Activated CD4-positive, alpha-beta memory T cell treated with anti-CD3 and anti-CD28 coated beads for 36 hours (primary cell): ENCODE measurements at regions not wholly inside any gene's neighbourhood (a gene's known extent, or its start where the extent isn't known, plus 50 kb on each side); places are given as distances from the start of the nearest gene placed in this dataset.

ENCODE experiments used
- CTCF ChIA-PET: fragments of 350-600 bp; sonication (Branson Sonifier 250); formaldehyde crosslinking; loops from one replicate; lab custom pipeline; 2021; ENCODE audit warnings: antibody characterized with exemption, inconsistent platforms; lab: Charles Lee
- POLR2A ChIA-PET: fragments of 350-600 bp; sonication (Branson Sonifier 250); formaldehyde crosslinking; loops from one replicate; lab custom pipeline; 2021; ENCODE audit warnings: antibody characterized with exemption; lab: Charles Lee
- DNase-seq: peaks from one replicate; pipeline ENCODE4 v3.0.0-alpha.2; 2020
- H3K27ac Mint-ChIP-seq: one replicate; pipeline ENCODE4 v1.8.0; 2021; ENCODE audit warnings: mixed read lengths
- H3K27me3 Mint-ChIP-seq: one replicate; pipeline ENCODE4 v1.8.0; 2021; ENCODE audit warnings: mixed read lengths
- H3K36me3 Mint-ChIP-seq: one replicate; pipeline ENCODE4 v1.8.0; 2021; ENCODE audit warnings: mixed read lengths
- H3K4me1 Mint-ChIP-seq: one replicate; pipeline ENCODE4 v1.8.0; 2021; ENCODE audit warnings: low read depth, mixed read lengths
- H3K4me3 Mint-ChIP-seq: one replicate; pipeline ENCODE4 v1.8.0; 2021; ENCODE audit warnings: mild to moderate bottlenecking, mixed read lengths
- H3K9me3 Mint-ChIP-seq: one replicate; pipeline ENCODE4 v1.8.0; 2021; ENCODE audit warnings: mixed read lengths
- intact Hi-C: fragments of 100-400 bp; cut with micrococcal nuclease; formaldehyde crosslinking; loops from one replicate; pipeline ENCODE4 v1.15.1; 2023

DNA sequence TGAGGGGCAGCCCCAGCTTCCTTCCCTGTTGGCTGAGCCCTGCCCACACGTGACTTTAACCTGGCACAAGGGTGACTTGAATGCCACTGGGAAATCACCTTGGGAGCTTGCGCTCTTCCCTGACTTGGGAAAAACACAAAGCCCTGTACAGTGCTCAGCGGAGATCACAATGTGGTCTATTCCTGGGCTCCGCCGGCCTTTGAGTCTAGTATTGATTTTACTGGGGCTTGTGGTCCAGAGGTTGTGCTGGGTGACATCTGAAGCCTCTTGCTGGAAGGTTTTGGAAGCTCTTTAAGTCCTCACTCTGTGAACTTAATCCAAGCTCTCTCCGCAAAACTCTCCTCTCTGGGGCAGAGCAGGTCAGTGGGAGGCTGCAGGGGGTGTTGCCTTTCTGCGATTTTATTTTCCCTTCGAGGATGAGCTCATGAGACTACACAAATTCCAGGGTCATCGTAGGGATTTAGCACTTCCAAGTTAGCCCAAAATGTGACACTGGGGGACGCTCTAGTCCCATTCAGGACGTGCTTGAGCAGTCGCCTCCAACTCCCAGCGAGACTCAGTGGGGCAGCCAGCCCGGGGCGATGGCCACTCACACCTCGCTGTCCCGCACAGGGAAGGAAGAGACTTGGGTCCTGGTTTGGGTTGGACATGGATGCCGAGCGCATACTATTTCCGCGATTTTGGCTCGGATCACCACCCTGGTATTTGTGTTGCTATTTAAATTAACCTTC is 291.9 kb upstream of the AJAP1 start:
- intact Hi-C loops, result no loop called here
- Mint-ChIP-seq H3K4me3 (no peak overlapping the region), H3K4me1 (no peaks in the 10 kb centered on the region), H3K9me3 (no peaks in the 10 kb centered on the region), H3K27ac (no peak overlapping the region), H3K36me3 (no peaks in the 10 kb centered on the region), H3K27me3 (peaks cover 1% of the 10 kb centered on the region)
- DNase-seq, result no peak
- ChIA-PET POLR2A (no interaction called here), CTCF (no interaction called here)

DNA sequence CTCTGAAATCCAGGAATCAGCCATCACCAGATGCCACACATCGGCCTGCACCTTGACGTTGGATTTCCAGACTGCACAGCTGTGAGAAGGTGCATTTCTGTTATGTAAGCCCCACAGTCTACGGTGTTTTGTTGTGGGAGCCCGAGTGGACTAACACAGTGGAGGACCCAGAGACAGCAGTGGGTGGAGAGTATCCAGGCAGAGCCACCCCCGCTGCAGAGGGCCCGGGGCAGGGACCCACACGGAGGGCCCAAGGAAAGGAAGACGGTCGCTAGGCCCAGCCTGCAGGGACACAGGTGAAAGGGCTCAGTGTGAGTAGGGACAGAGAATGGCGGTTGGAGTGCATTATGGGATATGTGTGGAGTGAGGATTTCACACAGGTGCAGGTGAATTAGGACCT is 288.3 kb upstream of the AJAP1 start:
- H3K4me3 Mint-ChIP-seq, result no peak overlapping the region
- H3K9me3 Mint-ChIP-seq, result no peaks in the 10 kb centered on the region
- no peak overlapping the region for H3K27ac Mint-ChIP-seq
- DNase-seq, result no peak
- ChIA-PET CTCF (no interaction called here), POLR2A (no interaction called here)
- H3K36me3 Mint-ChIP-seq, result no peaks in the 10 kb centered on the region
- no peaks in the 10 kb centered on the region for H3K4me1 Mint-ChIP-seq
- H3K27me3 Mint-ChIP-seq, result peaks cover 1% of the 10 kb centered on the region
- intact Hi-C loops, result no loop called here

DNA sequence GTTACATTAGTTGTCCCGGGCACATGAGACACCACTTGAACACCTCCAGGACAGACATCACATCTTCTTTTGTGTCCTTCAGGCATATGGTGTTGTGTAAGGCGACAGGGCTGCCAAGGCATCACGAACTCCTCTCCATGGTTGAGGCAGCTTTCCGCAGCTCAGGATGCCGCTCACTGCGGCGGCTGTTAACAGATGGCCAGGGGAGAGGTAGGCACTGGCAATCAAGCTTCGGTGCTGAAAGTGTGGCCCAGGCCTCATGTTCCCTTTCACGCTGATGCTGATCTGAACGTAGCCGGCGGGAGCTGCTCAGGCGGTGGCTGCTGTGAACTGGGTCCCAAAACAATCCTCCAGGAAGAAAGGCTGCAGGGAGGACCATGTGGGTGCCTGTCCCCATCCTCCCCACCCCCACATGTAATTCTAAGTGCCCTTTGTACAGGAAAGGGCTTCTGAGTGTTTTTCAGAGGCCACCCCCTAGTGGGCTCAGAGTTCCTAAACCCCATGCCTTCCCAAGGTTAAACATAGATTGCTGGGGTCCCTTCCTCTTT is 287.1 kb upstream of the AJAP1 start:
- Mint-ChIP-seq H3K4me3 (no peak overlapping the region), H3K27me3 (no peaks in the 10 kb centered on the region), H3K9me3 (no peaks in the 10 kb centered on the region), H3K27ac (no peak overlapping the region), H3K36me3 (no peaks in the 10 kb centered on the region), H3K4me1 (no peaks in the 10 kb centered on the region)
- POLR2A ChIA-PET, result no interaction called here
- DNase-seq, result no peak
- intact Hi-C loops, result no loop called here
- CTCF ChIA-PET, result no interaction called here

DNA sequence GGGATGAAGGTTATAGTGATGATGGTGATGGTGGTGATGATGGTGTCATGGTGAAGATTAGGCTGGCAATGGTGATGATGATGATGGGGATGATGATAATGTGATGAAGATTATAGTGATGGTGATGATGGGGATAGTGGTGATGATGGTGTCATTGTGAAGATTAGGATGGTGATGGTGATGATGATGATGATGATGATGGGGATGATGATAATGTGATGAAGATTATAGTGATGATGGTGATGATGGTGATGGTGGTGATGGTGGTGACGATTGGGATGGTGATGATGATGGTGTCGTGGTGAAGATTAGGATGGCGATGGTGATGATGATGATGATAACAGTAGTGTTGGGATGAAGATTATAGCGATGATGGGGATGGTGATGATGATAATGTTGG is 285.1 kb upstream of the AJAP1 start:
- intact Hi-C loops, result no loop called here
- Mint-ChIP-seq H3K9me3 (no peaks in the 10 kb centered on the region), H3K36me3 (no peaks in the 10 kb centered on the region), H3K4me1 (no peaks in the 10 kb centered on the region), H3K27me3 (peaks cover 2% of the 10 kb centered on the region), H3K27ac (no peak overlapping the region), H3K4me3 (no peak overlapping the region)
- no peak for DNase-seq
- CTCF ChIA-PET, result no interaction called here
- POLR2A ChIA-PET, result no interaction called here

DNA sequence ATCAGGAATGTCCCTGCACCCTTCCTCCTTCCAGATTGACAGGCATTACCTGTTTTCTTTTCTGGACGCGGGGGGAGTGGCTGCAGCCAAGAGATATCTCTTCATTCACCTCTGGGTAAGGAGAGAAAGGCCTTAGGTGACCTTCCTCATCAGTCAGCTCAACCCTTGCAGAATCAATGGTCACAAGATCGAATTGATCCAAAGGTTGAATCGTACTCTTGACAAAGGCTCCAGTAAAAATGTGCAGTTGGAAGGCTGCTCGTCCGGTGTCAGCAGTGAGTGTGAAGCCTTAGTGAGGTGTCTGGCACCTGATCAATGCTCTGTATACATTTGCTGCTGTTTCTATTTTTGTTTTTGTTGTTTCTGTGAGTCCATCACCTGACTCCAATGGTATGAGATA is 282.6 kb upstream of the AJAP1 start:
- intact Hi-C loops, result no loop called here
- H3K27me3 Mint-ChIP-seq, result peaks cover 2% of the 10 kb centered on the region
- DNase-seq, result no peak
- no peak overlapping the region for H3K4me3 Mint-ChIP-seq
- H3K9me3 Mint-ChIP-seq, result no peaks in the 10 kb centered on the region
- H3K4me1 Mint-ChIP-seq, result no peaks in the 10 kb centered on the region
- ChIA-PET POLR2A (no interaction called here), CTCF (no interaction called here)
- H3K36me3 Mint-ChIP-seq, result no peaks in the 10 kb centered on the region
- H3K27ac Mint-ChIP-seq, result no peak overlapping the region

DNA sequence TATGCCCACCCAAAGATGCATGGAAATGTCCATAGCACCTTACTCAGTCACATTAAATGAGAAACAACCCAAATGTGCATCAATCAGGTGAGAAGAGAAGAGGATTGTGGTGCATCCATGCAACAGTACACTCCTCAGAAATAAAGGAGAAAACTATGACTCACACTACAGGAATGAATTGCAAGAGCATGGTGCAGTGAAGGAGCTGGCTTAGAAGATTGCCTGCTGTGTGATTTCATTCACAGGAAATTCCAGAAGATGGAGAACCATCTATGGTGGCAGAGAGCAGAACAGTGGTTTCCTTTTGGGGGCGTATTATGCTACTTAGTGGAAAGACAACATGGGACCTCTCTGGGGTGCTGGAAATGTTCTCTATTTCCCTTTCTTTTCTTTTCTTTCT is 278.6 kb upstream of the AJAP1 start:
- Mint-ChIP-seq H3K9me3 (peaks cover 6% of the 10 kb centered on the region), H3K36me3 (no peaks in the 10 kb centered on the region), H3K27ac (no peak overlapping the region), H3K4me3 (no peak overlapping the region), H3K27me3 (peaks cover 8% of the 10 kb centered on the region), H3K4me1 (peaks cover 6% of the 10 kb centered on the region)
- ChIA-PET POLR2A (no interaction called here), CTCF (no interaction called here)
- DNase-seq, result no peak
- intact Hi-C loops, result no loop called here

DNA sequence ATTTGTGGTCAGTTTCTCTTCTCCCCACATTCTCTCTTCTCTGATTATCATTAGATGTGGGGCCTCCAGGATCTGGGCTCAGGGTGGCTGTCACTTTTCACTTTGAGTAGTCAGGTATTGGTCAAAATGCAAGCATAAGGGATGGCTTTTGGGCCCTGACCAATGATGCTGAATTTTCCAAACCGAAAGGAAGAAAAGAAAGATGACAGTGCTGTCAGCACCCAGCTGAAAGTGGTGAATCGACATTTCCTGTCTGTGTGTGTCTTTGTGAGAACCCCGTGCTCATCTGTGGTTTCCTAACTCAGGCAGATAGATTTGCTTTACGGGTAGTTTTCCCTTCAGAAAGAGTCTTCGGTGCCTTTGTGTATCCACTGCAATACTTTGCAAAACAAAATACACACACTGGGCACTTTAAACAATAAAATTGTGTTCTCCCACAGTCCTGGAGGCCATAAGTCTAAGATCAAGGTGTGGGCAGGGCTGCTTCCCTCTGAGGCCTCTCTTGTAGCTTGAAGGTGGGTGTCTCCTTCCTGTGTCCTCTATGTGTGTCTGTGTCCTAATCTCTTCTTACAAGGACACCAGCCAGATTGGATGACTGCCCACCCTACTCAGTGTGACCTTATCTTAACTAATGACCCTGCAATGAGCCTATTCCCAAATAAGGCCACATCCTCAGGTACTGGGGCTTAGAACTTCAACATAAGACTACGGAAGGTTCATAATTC is 274.8 kb upstream of the AJAP1 start:
- intact Hi-C loops, result no loop called here
- no peak overlapping the region for H3K27ac Mint-ChIP-seq

DNA sequence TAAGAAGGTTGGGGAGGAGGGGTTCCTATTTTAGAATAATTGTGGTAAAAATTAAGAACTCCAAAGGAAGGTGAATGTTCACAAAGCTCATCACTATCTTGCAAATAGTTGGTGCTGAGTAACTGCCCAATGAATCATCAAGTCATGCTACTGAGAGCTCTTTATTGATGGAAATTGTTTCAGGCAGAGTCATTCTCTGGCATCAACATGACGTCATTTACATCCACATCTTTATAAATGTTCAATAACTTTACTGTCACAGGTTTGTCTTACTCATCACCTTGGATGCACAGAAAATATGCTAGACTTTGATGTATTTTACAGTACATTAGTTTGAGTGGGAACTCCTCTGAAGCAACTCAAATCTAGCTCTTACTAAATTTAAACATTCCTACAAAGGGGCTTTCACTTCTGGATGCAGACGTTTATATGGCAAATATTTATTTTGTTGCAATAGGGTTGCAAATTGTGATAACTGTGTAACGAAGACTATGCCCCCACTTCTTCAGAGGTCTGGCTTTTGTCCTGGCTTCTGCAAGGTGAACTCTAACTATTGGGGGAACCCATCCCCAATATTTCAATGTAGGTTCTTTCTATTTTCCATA is 273.7 kb upstream of the AJAP1 start:
- peaks cover 3% of the 10 kb centered on the region for H3K36me3 Mint-ChIP-seq
- CTCF ChIA-PET, result no interaction called here

More for the DNA sequence above, 274.8 kb upstream of the AJAP1 start:
- Mint-ChIP-seq H3K4me1 (peaks cover 6% of the 10 kb centered on the region), H3K36me3 (peaks cover 3% of the 10 kb centered on the region), H3K4me3 (no peak overlapping the region), H3K27me3 (peaks cover 10% of the 10 kb centered on the region), H3K9me3 (peaks cover 25% of the 10 kb centered on the region)
- DNase-seq, result peak; percentile 16
- ChIA-PET POLR2A (no interaction called here), CTCF (no interaction called here)

DNA sequence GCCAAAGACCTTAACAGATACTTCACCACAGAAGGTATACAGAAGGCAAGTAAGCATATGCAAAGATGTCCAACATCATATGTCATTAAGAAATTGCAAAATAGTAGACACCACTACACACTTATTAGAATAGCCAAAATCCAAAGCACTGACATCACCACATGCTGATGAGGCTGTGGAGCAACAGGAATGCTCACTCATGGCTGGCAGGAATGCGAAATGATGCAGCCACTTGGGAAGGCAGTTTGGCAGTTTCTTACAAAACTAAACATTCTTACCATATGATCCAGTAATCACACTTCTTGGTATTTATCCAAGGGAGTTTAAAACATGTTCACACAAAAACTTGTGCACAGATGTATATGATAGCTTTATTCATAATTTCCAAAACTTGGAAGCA is 261.2 kb upstream of the AJAP1 start:
- CTCF ChIA-PET, result no interaction called here
- Mint-ChIP-seq H3K4me3 (no peak overlapping the region), H3K4me1 (no peaks in the 10 kb centered on the region), H3K27ac (no peak overlapping the region), H3K9me3 (peaks cover 14% of the 10 kb centered on the region), H3K27me3 (peaks cover 4% of the 10 kb centered on the region), H3K36me3 (no peaks in the 10 kb centered on the region)
- intact Hi-C loops, result no loop called here
- DNase-seq, result no peak
- POLR2A ChIA-PET, result no interaction called here

More for the DNA sequence above, 273.7 kb upstream of the AJAP1 start:
- Mint-ChIP-seq H3K4me1 (peaks cover 6% of the 10 kb centered on the region), H3K4me3 (no peak overlapping the region), H3K27ac (no peak overlapping the region), H3K9me3 (peaks cover 25% of the 10 kb centered on the region), H3K27me3 (peaks cover 10% of the 10 kb centered on the region)
- POLR2A ChIA-PET, result no interaction called here
- no peak for DNase-seq
- intact Hi-C loops, result no loop called here

DNA sequence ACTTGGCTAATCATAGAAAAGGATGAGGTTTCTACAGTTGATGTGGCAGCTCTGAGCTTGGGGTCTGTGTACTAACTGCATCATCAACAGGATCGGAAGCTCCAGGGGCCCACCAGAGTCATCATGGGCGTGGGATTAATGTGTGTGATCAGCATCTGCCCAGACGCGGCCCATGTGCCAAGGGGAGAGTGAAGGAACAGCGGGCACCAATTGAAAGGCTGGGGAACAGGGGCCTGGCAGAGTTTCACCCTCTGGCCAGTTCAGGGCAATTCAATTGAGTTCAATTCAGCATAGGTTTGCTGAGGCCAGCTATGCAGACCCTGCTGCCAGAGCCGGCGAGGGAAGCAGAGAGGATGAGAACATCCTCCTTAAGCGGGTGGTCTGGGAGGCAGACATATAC is 260.0 kb upstream of the AJAP1 start:
- peaks cover 14% of the 10 kb centered on the region for H3K9me3 Mint-ChIP-seq
- H3K27me3 Mint-ChIP-seq, result peaks cover 2% of the 10 kb centered on the region
- H3K4me1 Mint-ChIP-seq, result no peaks in the 10 kb centered on the region
- no peak overlapping the region for H3K27ac Mint-ChIP-seq
- ChIA-PET CTCF (no interaction called here), POLR2A (no interaction called here)
- no peak overlapping the region for H3K4me3 Mint-ChIP-seq
- intact Hi-C loops, result no loop called here
- no peaks in the 10 kb centered on the region for H3K36me3 Mint-ChIP-seq
- DNase-seq, result no peak

DNA sequence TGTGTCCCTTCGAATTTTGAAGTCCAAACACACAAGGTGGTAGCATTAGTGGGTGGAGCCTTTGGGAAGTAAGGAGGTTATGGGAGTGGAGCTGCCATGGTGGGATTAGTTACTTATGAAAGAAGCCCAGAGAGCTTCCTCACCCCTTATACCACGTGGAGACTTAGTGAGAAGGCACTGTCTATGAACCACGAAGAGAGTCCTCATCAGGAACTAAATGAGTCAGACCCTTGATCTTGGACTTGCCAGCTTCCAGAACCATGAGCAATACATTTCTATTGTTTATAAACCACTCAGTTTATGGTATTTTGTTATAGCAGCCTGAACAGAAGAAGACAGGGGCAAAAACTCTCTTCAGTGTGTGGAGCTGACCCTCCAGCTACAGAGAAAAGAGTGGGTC is 259.3 kb upstream of the AJAP1 start:
- ChIA-PET POLR2A (no interaction called here), CTCF (no interaction called here)
- Mint-ChIP-seq H3K27me3 (peaks cover 2% of the 10 kb centered on the region), H3K27ac (no peak overlapping the region), H3K36me3 (no peaks in the 10 kb centered on the region), H3K4me3 (no peak overlapping the region), H3K9me3 (peaks cover 14% of the 10 kb centered on the region), H3K4me1 (no peaks in the 10 kb centered on the region)
- DNase-seq, result no peak
- intact Hi-C loops, result no loop called here

DNA sequence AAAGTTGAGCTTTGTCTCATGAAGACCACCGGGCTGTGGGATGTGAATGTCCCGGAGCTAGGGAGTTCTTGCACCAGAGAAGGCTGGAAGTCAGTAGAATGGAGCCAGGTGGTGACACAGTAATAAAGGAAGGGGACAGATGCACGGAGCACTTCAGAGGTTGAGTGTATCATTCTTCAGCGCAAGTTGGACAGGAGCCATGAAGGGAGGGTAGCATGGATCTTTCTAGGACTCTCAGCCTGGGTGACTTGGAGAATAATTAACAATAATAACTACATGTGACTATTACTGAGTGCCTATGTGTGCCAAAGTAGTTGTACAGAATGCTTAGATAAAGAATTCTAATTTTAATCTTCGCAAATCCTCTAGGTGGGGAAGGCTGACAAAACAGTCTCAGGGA is 258.7 kb upstream of the AJAP1 start:
- Mint-ChIP-seq H3K4me1 (no peaks in the 10 kb centered on the region), H3K36me3 (no peaks in the 10 kb centered on the region), H3K27ac (no peak overlapping the region), H3K9me3 (peaks cover 14% of the 10 kb centered on the region), H3K27me3 (peaks cover 2% of the 10 kb centered on the region), H3K4me3 (no peak overlapping the region)
- CTCF ChIA-PET, result no interaction called here
- POLR2A ChIA-PET, result no interaction called here
- intact Hi-C loops, result no loop called here
- no peak for DNase-seq
